PC-9 (cell line): ENCODE measurements at regions not wholly inside any gene's neighbourhood (a gene's known extent, or its start where the extent isn't known, plus 50 kb on each side); places are given as distances from the start of the nearest gene placed in this dataset.

Source experiments
- BruUV-seq: library from RNA; stranded (reverse); fragments of 400-500 nt; replicated peaks from 2 replicates; lab custom pipeline; 2021; lab: Mats Ljungman, UMichigan
- CTCF ChIA-PET: fragments of 300-600 bp; sonication (Branson Sonifier 250); formaldehyde crosslinking; loops from one replicate; lab custom pipeline; 2022; ENCODE audit warnings: antibody characterized with exemption; lab: Charles Lee
- POLR2A ChIA-PET: fragments of 300-600 bp; sonication (Branson Sonifier 250); formaldehyde crosslinking; loops from one replicate; lab custom pipeline; 2022; ENCODE audit warnings: antibody characterized with exemption; ENCODE audit not compliant: unreplicated experiment; lab: Charles Lee
- DNase-seq, 2 experiments: peaks; one replicate each; pipeline versions ENCODE4 v3.0.0 to v3.0.0-alpha.2; 2015 to 2022; ENCODE audit warnings: mixed read lengths in 1 of 2
- H2AFZ ChIP-seq: fragments of 200-600 bp; sonication (generic); 2 replicates; pipeline ENCODE4 v1.8.1; 2017; ENCODE audit warnings: antibody characterized with exemption
- H3F3A ChIP-seq: fragments of 200-600 bp; sonication (generic); 2 replicates; pipeline ENCODE4 v1.8.1; 2017; ENCODE audit warnings: antibody characterized with exemption, mild to moderate bottlenecking, low read depth; ENCODE audit not compliant: insufficient read depth
- H3K27ac ChIP-seq: fragments of 200-600 bp; sonication (generic); 2 replicates; pipeline ENCODE4 v1.6.1; 2016; ENCODE audit warnings: mixed run types
- H3K27me3 ChIP-seq: fragments of 200-600 bp; sonication (generic); 2 replicates; pipeline ENCODE4 v1.6.1; 2016; ENCODE audit warnings: low read depth, mixed run types; ENCODE audit not compliant: insufficient read depth
- H3K36me3 ChIP-seq: fragments of 200-600 bp; sonication (generic); 2 replicates; pipeline ENCODE4 v1.6.1; 2016; ENCODE audit warnings: low read depth, mixed run types
- H3K4me1 ChIP-seq: fragments of 200-600 bp; sonication (generic); replicated peaks from 2 replicates; pipeline ENCODE4 v1.6.1; 2016; ENCODE audit warnings: mixed run types; ENCODE audit not compliant: insufficient read depth
- H3K4me2 ChIP-seq: fragments of 200-600 bp; sonication (generic); 2 replicates; pipeline ENCODE4 v1.6.1; 2017; ENCODE audit warnings: mixed run types
- H3K4me3 ChIP-seq: fragments of 200-600 bp; sonication (generic); 2 replicates; pipeline ENCODE4 v1.6.1; 2016; ENCODE audit warnings: mixed run types
- H3K79me2 ChIP-seq: fragments of 200-600 bp; sonication (generic); 2 replicates; pipeline ENCODE4 v1.6.1; 2017; ENCODE audit warnings: low read depth, mixed run types
- H3K9me2 ChIP-seq: fragments of 200-600 bp; sonication (generic); 2 replicates; pipeline ENCODE4 v1.8.1; 2017; ENCODE audit warnings: mild to moderate bottlenecking; ENCODE audit not compliant: insufficient read depth
- H3K9me3 ChIP-seq: fragments of 200-600 bp; sonication (generic); 2 replicates; pipeline ENCODE4 v1.8.1; 2016; ENCODE audit warnings: low read depth; ENCODE audit not compliant: insufficient read depth
- H4K20me1 ChIP-seq: fragments of 200-600 bp; sonication (generic); 2 replicates; pipeline ENCODE4 v1.8.1; 2017; ENCODE audit not compliant: insufficient read depth
- EZH2 ChIP-seq: fragments of 200-600 bp; sonication (generic); IDR thresholded peaks from 2 replicates; pipeline ENCODE4 v1.8.0; 2017; ENCODE audit warnings: antibody characterized with exemption, low read depth
- intact Hi-C: fragments of 100-400 bp; cut with micrococcal nuclease; formaldehyde crosslinking; loops from one replicate; pipeline ENCODE4 v1.10.0; 2022; ENCODE audit not compliant: unreplicated experiment
- TF ChIP-seq, protein P1 (sequence below): fragments of 200-600 bp; sonication (generic); conservative IDR thresholded peaks from 2 replicates; pipeline ENCODE4 v1.6.1; 2017; ENCODE audit warnings: mixed run types, antibody characterized with exemption, mild to moderate bottlenecking, moderate library complexity

DNA sequence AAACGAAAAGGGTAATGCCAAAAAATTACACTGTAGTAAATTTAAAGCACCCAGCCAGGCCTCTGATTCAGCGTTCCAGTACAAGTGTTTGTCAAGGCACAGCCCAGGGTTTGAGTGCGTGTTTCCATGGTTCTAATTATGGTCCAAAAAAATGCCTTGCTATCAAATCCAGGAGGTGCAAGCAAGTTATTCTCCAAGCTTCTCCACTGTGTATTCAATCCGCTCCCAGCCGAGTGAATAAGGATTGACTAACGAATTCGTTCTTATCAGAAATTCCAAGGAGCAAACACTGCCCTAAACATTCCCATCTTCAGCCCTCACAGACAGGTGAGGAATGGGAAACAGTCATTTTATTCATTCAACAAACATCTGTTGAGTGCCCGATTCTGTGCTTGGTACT, 103.3 kb upstream of the WWC1 start:
- no peak overlapping the region for H3K4me2 ChIP-seq
- no peaks in the 10 kb centered on the region for H3K36me3 ChIP-seq
- H4K20me1 ChIP-seq: no peaks in the 10 kb centered on the region
- no peak overlapping the region for H3K4me3 ChIP-seq
- ChIA-PET POLR2A (no interaction called here), CTCF (no interaction called here)
- no TSS peak for BruUV-seq
- TF ChIP-seq, protein P1, sequence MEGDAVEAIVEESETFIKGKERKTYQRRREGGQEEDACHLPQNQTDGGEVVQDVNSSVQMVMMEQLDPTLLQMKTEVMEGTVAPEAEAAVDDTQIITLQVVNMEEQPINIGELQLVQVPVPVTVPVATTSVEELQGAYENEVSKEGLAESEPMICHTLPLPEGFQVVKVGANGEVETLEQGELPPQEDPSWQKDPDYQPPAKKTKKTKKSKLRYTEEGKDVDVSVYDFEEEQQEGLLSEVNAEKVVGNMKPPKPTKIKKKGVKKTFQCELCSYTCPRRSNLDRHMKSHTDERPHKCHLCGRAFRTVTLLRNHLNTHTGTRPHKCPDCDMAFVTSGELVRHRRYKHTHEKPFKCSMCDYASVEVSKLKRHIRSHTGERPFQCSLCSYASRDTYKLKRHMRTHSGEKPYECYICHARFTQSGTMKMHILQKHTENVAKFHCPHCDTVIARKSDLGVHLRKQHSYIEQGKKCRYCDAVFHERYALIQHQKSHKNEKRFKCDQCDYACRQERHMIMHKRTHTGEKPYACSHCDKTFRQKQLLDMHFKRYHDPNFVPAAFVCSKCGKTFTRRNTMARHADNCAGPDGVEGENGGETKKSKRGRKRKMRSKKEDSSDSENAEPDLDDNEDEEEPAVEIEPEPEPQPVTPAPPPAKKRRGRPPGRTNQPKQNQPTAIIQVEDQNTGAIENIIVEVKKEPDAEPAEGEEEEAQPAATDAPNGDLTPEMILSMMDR: no peak
- no peak for TF ChIP-seq EZH2
- H3K79me2 ChIP-seq: no peaks in the 10 kb centered on the region
- peaks cover 79% of the 10 kb centered on the region for H3K27me3 ChIP-seq
- no peaks in the 10 kb centered on the region for H3F3A ChIP-seq
- H3K9me2 ChIP-seq: no peaks in the 10 kb centered on the region
- no peak overlapping the region for H2AFZ ChIP-seq
- intact Hi-C loops: no loop called here
- no peak for DNase-seq
- no peaks in the 10 kb centered on the region for H3K4me1 ChIP-seq
- H3K27ac ChIP-seq: no peak overlapping the region
- H3K9me3 ChIP-seq: no peaks in the 10 kb centered on the region

DNA sequence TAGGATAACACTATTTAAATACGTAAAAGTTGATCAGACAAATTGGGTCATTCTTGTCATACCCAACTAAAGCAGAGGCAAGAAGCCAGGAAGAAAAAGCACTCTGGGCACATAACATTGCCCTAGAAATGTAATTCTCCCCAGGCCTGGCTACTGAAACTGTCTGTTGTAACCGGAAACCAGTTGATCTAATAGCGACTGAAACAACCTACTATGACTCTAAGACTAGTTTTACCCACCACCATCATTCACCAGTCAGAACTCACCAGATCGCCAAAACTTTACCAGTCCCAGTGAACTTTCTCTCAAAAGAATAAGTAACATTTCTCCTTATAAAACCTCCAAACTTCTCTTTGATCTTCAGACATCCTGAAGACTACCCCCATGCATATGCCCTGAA, 99.3 kb upstream of the WWC1 start:
- DNase-seq: no peak
- H3K4me3 ChIP-seq: no peak overlapping the region
- H3K9me3 ChIP-seq: no peaks in the 10 kb centered on the region
- BruUV-seq: no TSS peak
- TF ChIP-seq, protein P1: no peak
- TF ChIP-seq EZH2: no peak
- H3K36me3 ChIP-seq: no peaks in the 10 kb centered on the region
- no peaks in the 10 kb centered on the region for H3F3A ChIP-seq
- H3K4me1 ChIP-seq: no peaks in the 10 kb centered on the region
- no peaks in the 10 kb centered on the region for H3K79me2 ChIP-seq
- H4K20me1 ChIP-seq: no peaks in the 10 kb centered on the region
- ChIA-PET POLR2A (no interaction called here), CTCF (no interaction called here)
- H3K27ac ChIP-seq: no peak overlapping the region
- H2AFZ ChIP-seq: no peak overlapping the region
- H3K9me2 ChIP-seq: no peaks in the 10 kb centered on the region
- H3K27me3 ChIP-seq: peaks cover 93% of the 10 kb centered on the region
- intact Hi-C loops: no loop called here
- H3K4me2 ChIP-seq: no peak overlapping the region

DNA sequence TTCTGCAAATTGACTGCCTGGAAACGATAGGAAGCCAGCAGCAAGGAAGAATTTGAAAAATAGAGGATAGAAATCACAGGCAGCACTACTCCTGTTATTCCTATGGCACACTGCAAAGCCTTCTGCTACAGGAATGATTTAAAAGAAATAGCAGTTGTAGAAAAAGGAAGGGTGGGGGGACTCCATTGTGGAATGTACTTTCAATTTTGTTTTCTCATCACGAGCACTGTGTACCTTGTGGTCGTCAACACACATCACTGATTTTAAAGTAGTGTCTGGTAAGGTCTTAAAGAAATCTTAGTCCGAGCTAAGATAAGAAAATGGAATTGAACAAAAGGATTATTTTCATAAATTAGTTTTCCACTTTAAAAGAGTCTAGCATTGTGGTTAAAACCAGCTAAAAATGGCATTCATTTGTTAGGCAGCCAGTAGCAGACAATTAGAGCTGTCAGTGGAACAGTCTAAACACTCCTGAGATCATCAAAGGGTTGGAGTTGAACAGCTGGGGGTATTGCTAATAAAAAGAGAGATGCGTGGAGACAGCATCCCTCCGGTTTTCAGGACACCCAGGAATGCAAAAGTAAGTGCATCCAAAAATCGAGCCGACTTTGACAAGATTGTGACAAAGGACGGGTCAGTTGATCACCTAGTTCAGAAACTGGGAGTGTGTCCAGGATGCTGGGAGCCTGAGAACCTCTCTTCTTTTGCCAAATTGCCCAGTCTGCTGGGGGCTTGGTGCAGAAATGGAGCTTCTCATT, 97.8 kb upstream of the WWC1 start:
- Histone ChIP-seq H3K9me2 (no peaks in the 10 kb centered on the region), H3K4me2 (no peak overlapping the region), H3K27me3 (peaks cover 90% of the 10 kb centered on the region), H2AFZ (no peak overlapping the region), H4K20me1 (no peaks in the 10 kb centered on the region), H3K79me2 (no peaks in the 10 kb centered on the region), H3K9me3 (no peaks in the 10 kb centered on the region), H3K4me1 (no peaks in the 10 kb centered on the region), H3K27ac (no peak overlapping the region), H3F3A (no peaks in the 10 kb centered on the region), H3K36me3 (no peaks in the 10 kb centered on the region), H3K4me3 (no peak overlapping the region)
- no TSS peak for BruUV-seq
- intact Hi-C loops: no loop called here
- POLR2A ChIA-PET: no interaction called here
- CTCF ChIA-PET: no interaction called here
- TF ChIP-seq, protein P1: no peak
- no peak for TF ChIP-seq EZH2
- no peak for DNase-seq
